H9 (cell line): ENCODE measurements at regions not wholly inside any gene's neighbourhood (a gene's known extent, or its start where the extent isn't known, plus 50 kb on each side); places are given as distances from the start of the nearest gene placed in this dataset.

ENCODE experiments used
- DNase-seq: peaks from one replicate; pipeline ENCODE4 v3.0.0-alpha.2; 2017
- H2AFZ ChIP-seq: one replicate; pipeline ENCODE4 v1.6.1; 2013; ENCODE audit warnings: mild to moderate bottlenecking, low read length, control low read depth, moderate library complexity
- H2AK5ac ChIP-seq: 2 replicates; pipeline ENCODE4 v1.6.1; 2013; ENCODE audit warnings: low read length, control low read depth, mixed read lengths; ENCODE audit not compliant: insufficient read length
- H2BK120ac ChIP-seq: one replicate; pipeline ENCODE4 v1.6.1; 2013; ENCODE audit warnings: low read depth, mild to moderate bottlenecking, low read length, control low read depth, inconsistent platforms; ENCODE audit not compliant: poor library complexity, severe bottlenecking
- H2BK12ac ChIP-seq: 2 replicates; pipeline ENCODE4 v1.6.1; 2013; ENCODE audit warnings: low read length, control low read depth, mixed read lengths, low read depth; ENCODE audit not compliant: insufficient read length
- H2BK15ac ChIP-seq: 2 replicates; pipeline ENCODE4 v1.6.1; 2013; ENCODE audit warnings: low read depth, low read length, control low read depth
- H2BK20ac ChIP-seq: one replicate; pipeline ENCODE4 v1.6.1; 2013; ENCODE audit warnings: low read depth, mild to moderate bottlenecking, low read length, control low read depth, inconsistent platforms; ENCODE audit not compliant: poor library complexity, severe bottlenecking
- H2BK5ac ChIP-seq: 2 replicates; pipeline ENCODE4 v1.6.1; 2013; ENCODE audit warnings: low read length, control low read depth, mixed read lengths; ENCODE audit not compliant: insufficient read length
- H3K14ac ChIP-seq: 2 replicates; pipeline ENCODE4 v1.6.1; 2013; ENCODE audit warnings: low read length, control low read depth; ENCODE audit not compliant: insufficient read depth
- H3K18ac ChIP-seq: 2 replicates; pipeline ENCODE4 v1.6.1; 2013; ENCODE audit warnings: low read depth, mild to moderate bottlenecking, mixed read lengths, low read length, control low read depth; ENCODE audit not compliant: insufficient read length
- H3K23ac ChIP-seq: 2 replicates; pipeline ENCODE4 v1.6.1; 2013; ENCODE audit warnings: low read length, control low read depth, mixed read lengths, low read depth; ENCODE audit not compliant: insufficient read length
- H3K23me2 ChIP-seq: 2 replicates; pipeline ENCODE4 v1.6.1; 2013; ENCODE audit warnings: low read depth, mild to moderate bottlenecking, mixed read lengths, low read length, control low read depth; ENCODE audit not compliant: insufficient read length, poor library complexity, severe bottlenecking
- H3K27ac ChIP-seq: 2 replicates; pipeline ENCODE4 v1.5.1; 2013; ENCODE audit warnings: low read length, control low read depth, mixed read lengths, low read depth; ENCODE audit not compliant: insufficient read length
- H3K27me3 ChIP-seq: 2 replicates; pipeline ENCODE4 v1.6.1; 2013; ENCODE audit warnings: low read length, control low read depth, inconsistent platforms; ENCODE audit not compliant: insufficient read depth
- H3K4ac ChIP-seq: 2 replicates; pipeline ENCODE4 v1.6.1; 2013; ENCODE audit warnings: low read depth, mild to moderate bottlenecking, control low read depth, inconsistent platforms, low read length, moderate library complexity
- H3K4me1 ChIP-seq: 2 replicates; pipeline ENCODE4 v1.6.1; 2013; ENCODE audit warnings: low read length, control low read depth, inconsistent platforms; ENCODE audit not compliant: insufficient read depth
- H3K4me2 ChIP-seq: 2 replicates; pipeline ENCODE4 v1.6.1; 2013; ENCODE audit warnings: low read length, control low read depth, mixed read lengths; ENCODE audit not compliant: insufficient read length, insufficient read depth
- H3K56ac ChIP-seq: 2 replicates; pipeline ENCODE4 v1.6.1; 2013; ENCODE audit warnings: low read depth, mild to moderate bottlenecking, mixed read lengths, low read length, control low read depth; ENCODE audit not compliant: insufficient read length
- H3K79me1 ChIP-seq: 2 replicates; pipeline ENCODE4 v1.6.1; 2013; ENCODE audit warnings: low read depth, mild to moderate bottlenecking, moderate library complexity, low read length, control low read depth, inconsistent platforms; ENCODE audit not compliant: insufficient read depth, poor library complexity, severe bottlenecking
- H3K79me2 ChIP-seq: 2 replicates; pipeline ENCODE4 v1.6.1; 2013; ENCODE audit warnings: low read length, control low read depth, inconsistent platforms; ENCODE audit not compliant: insufficient read depth
- H3K9ac ChIP-seq: 2 replicates; pipeline ENCODE4 v1.6.1; 2013; ENCODE audit warnings: low read length, control low read depth, mixed read lengths; ENCODE audit not compliant: insufficient read length; ENCODE audit errors: extremely low read depth
- H3K9me3 ChIP-seq: one replicate; pipeline ENCODE4 v1.6.1; 2013; ENCODE audit warnings: low read depth, low read length, inconsistent platforms; ENCODE audit not compliant: control insufficient read depth
- H3T11ph ChIP-seq: one replicate; pipeline ENCODE4 v1.6.1; 2013; ENCODE audit warnings: mild to moderate bottlenecking, low read length, control low read depth, inconsistent platforms
- H4K20me1 ChIP-seq: one replicate; pipeline ENCODE4 v1.6.1; 2013; ENCODE audit not compliant: control insufficient read depth, insufficient read length, insufficient read depth
- H4K5ac ChIP-seq: 2 replicates; pipeline ENCODE4 v1.6.1; 2013; ENCODE audit warnings: low read depth, mild to moderate bottlenecking, mixed read lengths, low read length, control low read depth; ENCODE audit not compliant: insufficient read length
- H4K8ac ChIP-seq: replicated peaks from 2 replicates; pipeline ENCODE4 v1.6.1; 2013; ENCODE audit warnings: low read length, control low read depth, mixed read lengths, low read depth; ENCODE audit not compliant: insufficient read length
- H4K91ac ChIP-seq: 2 replicates; pipeline ENCODE4 v1.6.1; 2013; ENCODE audit warnings: low read depth, mild to moderate bottlenecking, moderate library complexity, mixed read lengths, low read length, control low read depth; ENCODE audit not compliant: insufficient read length
- H3K27ac Mint-ChIP-seq, 3 experiments: 2 replicates in 2 of 3; 3 replicates in 1 of 3; pipeline ENCODE4 v1.8.0; 2020 to 2021; ENCODE audit warnings: mixed read lengths in 3 of 3, mild to moderate bottlenecking in 1 of 3, moderate library complexity in 1 of 3
- H3K27me3 Mint-ChIP-seq: 2 replicates; pipeline ENCODE4 v1.8.0; 2021; ENCODE audit warnings: low read depth, mild to moderate bottlenecking, moderate library complexity, mixed read lengths
- H3K36me3 Mint-ChIP-seq, 3 experiments: 2 replicates in 2 of 3; 3 replicates in 1 of 3; pipeline ENCODE4 v1.8.0; 2020 to 2021; ENCODE audit warnings: low read depth in 3 of 3, mixed read lengths in 3 of 3; ENCODE audit not compliant: insufficient read depth in 1 of 3
- H3K4me1 Mint-ChIP-seq, 2 experiments: 2 replicates each; pipeline ENCODE4 v1.8.0; 2020; ENCODE audit warnings: mixed read lengths in 2 of 2
- H3K4me3 Mint-ChIP-seq, 2 experiments: 2 replicates in 1 of 2; 3 replicates in 1 of 2; pipeline ENCODE4 v1.8.0; 2020 to 2021; ENCODE audit warnings: mild to moderate bottlenecking in 2 of 2, mixed read lengths in 2 of 2, moderate library complexity in 1 of 2
- H3K9me3 Mint-ChIP-seq, 2 experiments: 2 replicates in 1 of 2; 3 replicates in 1 of 2; pipeline ENCODE4 v1.8.0; 2020; ENCODE audit warnings: mild to moderate bottlenecking in 2 of 2, mixed read lengths in 2 of 2, moderate library complexity in 1 of 2
- CTCF ChIP-seq: fragments of 200-600 bp; sonication (generic); conservative IDR thresholded peaks from 3 replicates; pipeline ENCODE4 v1.8.0; 2021; ENCODE audit warnings: antibody characterized with exemption, mild to moderate bottlenecking
- WGBS: extraction: QIAGEN DNeasy Blood & Tissue Kit; methylation state at CpG from one replicate; pipeline ENCODE4 v1.1.7; 2013; ENCODE audit warnings: missing lambda C conversion rate, low lambda C conversion rate, mixed read lengths; ENCODE audit not compliant: insufficient read length; ENCODE audit errors: extremely low coverage; 5-methylcytosine and 5-hydroxymethylcytosine counted together

GRCh38 chr1:69203166-69203565 is 364.6 kb upstream of the LRRC7 start:
- Histone ChIP-seq H4K5ac (no peak overlapping the region), H3K79me2 (no peaks in the 10 kb centered on the region), H3T11ph (no peak overlapping the region), H2AFZ (no peak overlapping the region), H3K4me2 (no peak overlapping the region), H2AK5ac (no peak overlapping the region), H3K18ac (no peak overlapping the region), H2BK120ac (no peak overlapping the region), H4K8ac (no peak overlapping the region), H3K27ac (no peak overlapping the region), H2BK5ac (no peak overlapping the region), H3K27me3 (no peaks in the 10 kb centered on the region), H2BK20ac (no peak overlapping the region), H4K91ac (no peak overlapping the region), H2BK15ac (no peak overlapping the region), H3K23me2 (no peaks in the 10 kb centered on the region), H3K9ac (no peak overlapping the region), H3K4ac (no peak overlapping the region), H3K14ac (no peak overlapping the region), H4K20me1 (no peaks in the 10 kb centered on the region), H3K23ac (no peak overlapping the region), H2BK12ac (no peak overlapping the region), H3K79me1 (no peaks in the 10 kb centered on the region), H3K9me3 (no peaks in the 10 kb centered on the region), H3K4me1 (no peaks in the 10 kb centered on the region), H3K56ac (no peak overlapping the region)
- no peak for DNase-seq
- Mint-ChIP-seq H3K27ac (no peak overlapping the region), H3K36me3 (peaks cover 0 to 5% (median 4%) of the 10 kb centered on the region in 3 experiments; a peak in 4 of 7 replicates), H3K9me3 (peaks cover 3 to 6% of the 10 kb centered on the region in 2 experiments; a peak in 2 of 5 replicates), H3K27me3 (no peaks in the 10 kb centered on the region; the same call in 1 of the 2 replicates), H3K4me1 (peaks cover 2 to 3% of the 10 kb centered on the region in 2 experiments; a peak in 2 of 4 replicates), H3K4me3 (no peak overlapping the region)
- no CpG with 5 or more reads among the region's 1 CpG for WGBS
- no peak for TF ChIP-seq CTCF
